HG03457 (cell line): ENCODE measurements at regions not wholly inside any gene's neighbourhood (a gene's known extent, or its start where the extent isn't known, plus 50 kb on each side); places are given as distances from the start of the nearest gene placed in this dataset.

Experiments used
- ATAC-seq: cut with Tn5 transposase; IDR thresholded peaks from one replicate; pipeline ENCODE4 v1.9.1; 2021; ENCODE audit warnings: moderate number of reproducible peaks; ENCODE audit not compliant: unreplicated experiment

- no peak for ATAC-seq
Observed at GRCh38 chr5:17882760-17883488, 248.7 kb downstream of the TAF11L14 start.

- no peak for ATAC-seq
Observed at GRCh38 chr5:17888155-17888554, 253.9 kb downstream of the TAF11L14 start.

- ATAC-seq, result no peak
Observed at GRCh38 chr5:17890501-17890900, 256.2 kb downstream of the TAF11L14 start.

GRCh38 chr5:17891881-17892280 is 257.6 kb downstream of the TAF11L14 start:
- ATAC-seq, result no peak

- no peak for ATAC-seq
Observed at GRCh38 chr5:17893026-17893635, 258.9 kb downstream of the TAF11L14 start.

GRCh38 chr5:17895288-17896033 is 261.2 kb downstream of the TAF11L14 start:
- ATAC-seq, result no peak

- ATAC-seq, result no peak
Observed at GRCh38 chr5:17896605-17897004, 262.3 kb downstream of the TAF11L14 start.

- ATAC-seq, result no peak
Observed at GRCh38 chr5:17897776-17898175, 263.5 kb downstream of the TAF11L14 start.

- no peak for ATAC-seq
Observed at GRCh38 chr5:17898766-17899165, 264.5 kb downstream of the TAF11L14 start.

- ATAC-seq, result no peak
Observed at GRCh38 chr5:17907094-17907493, 272.8 kb downstream of the TAF11L14 start.

GRCh38 chr5:17910318-17910717 is 276.1 kb downstream of the TAF11L14 start:
- ATAC-seq, result no peak

GRCh38 chr5:17912794-17913193 is 278.5 kb downstream of the TAF11L14 start:
- no peak for ATAC-seq

- no peak for ATAC-seq
Observed at GRCh38 chr5:17916446-17916845, 282.2 kb downstream of the TAF11L14 start.

GRCh38 chr5:17917465-17917864 is 283.2 kb downstream of the TAF11L14 start:
- ATAC-seq, result no peak

GRCh38 chr5:17918373-17919104 is 284.3 kb downstream of the TAF11L14 start:
- ATAC-seq, result no peak

- ATAC-seq, result no peak
Observed at GRCh38 chr5:17925276-17925675, 291.0 kb downstream of the TAF11L14 start.

GRCh38 chr5:17928581-17928981 is 294.3 kb downstream of the TAF11L14 start:
- no peak for ATAC-seq

GRCh38 chr5:17929171-17929570 is 294.9 kb downstream of the TAF11L14 start:
- ATAC-seq, result no peak

- ATAC-seq, result no peak
Observed at GRCh38 chr5:17930346-17930745, 296.1 kb downstream of the TAF11L14 start.

GRCh38 chr5:17944046-17944445 is 309.8 kb downstream of the TAF11L14 start:
- ATAC-seq, result no peak

- ATAC-seq, result no peak
Observed at GRCh38 chr5:17947029-17947428, 312.8 kb downstream of the TAF11L14 start.
